ENCODE measurements at regions not wholly inside any gene's neighbourhood (a gene's known extent, or its start where the extent isn't known, plus 50 kb on each side); places are given as distances from the start of the nearest gene placed in this dataset.

DNA sequence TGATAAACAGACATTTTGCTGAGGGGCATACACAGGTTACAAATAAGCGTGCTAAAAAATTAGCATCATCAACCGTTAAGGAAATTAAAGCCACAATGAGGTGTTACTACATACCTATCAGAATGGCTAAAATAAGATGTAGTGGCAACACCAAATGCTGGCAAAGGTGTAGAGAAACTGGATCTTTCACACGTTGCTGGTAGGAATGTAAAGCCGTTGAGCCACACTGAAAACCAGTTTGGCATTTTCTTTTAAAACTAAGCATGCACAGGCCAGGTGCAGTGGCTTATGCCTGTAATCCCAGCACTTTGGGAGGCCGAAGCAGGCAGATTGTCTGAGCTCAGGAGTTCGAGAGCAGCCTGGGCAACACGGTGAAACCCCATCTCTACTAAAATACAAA is 67.0 kb upstream of the SYK start:
- Histone ChIP-seq H3K27me3 (ENCODE audit: insufficient read depth, low read depth) (no peaks in the 10 kb centered on the region), H3K9me3 (ENCODE audit: insufficient read depth, low read depth) (peaks cover 2% of the 10 kb centered on the region), H3K4me1 (replicated peaks; ENCODE audit: insufficient read depth) (no peaks in the 10 kb centered on the region), H3F3A (ENCODE audit: insufficient read depth, low read depth) (no peaks in the 10 kb centered on the region), H3K79me2 (ENCODE audit: low read depth) (no peaks in the 10 kb centered on the region), H3K4me2 (no peak overlapping the region), H3K27ac (no peak overlapping the region), H4K20me1 (ENCODE audit: insufficient read depth) (no peaks in the 10 kb centered on the region), H3K4me3 (no peak overlapping the region), H2AFZ (no peak overlapping the region), H3K9me2 (ENCODE audit: insufficient read depth) (no peaks in the 10 kb centered on the region), H3K36me3 (ENCODE audit: low read depth) (no peaks in the 10 kb centered on the region)
- intact Hi-C loops (cut with micrococcal nuclease; ENCODE audit: unreplicated experiment) = no loop called here
- ChIA-PET CTCF (no interaction called here), POLR2A (ENCODE audit: unreplicated experiment) (no interaction called here)
- TF ChIP-seq EZH2 (IDR thresholded peaks at IDR 0.05; ENCODE audit: low read depth) = no peak
- TF ChIP-seq, protein P1, sequence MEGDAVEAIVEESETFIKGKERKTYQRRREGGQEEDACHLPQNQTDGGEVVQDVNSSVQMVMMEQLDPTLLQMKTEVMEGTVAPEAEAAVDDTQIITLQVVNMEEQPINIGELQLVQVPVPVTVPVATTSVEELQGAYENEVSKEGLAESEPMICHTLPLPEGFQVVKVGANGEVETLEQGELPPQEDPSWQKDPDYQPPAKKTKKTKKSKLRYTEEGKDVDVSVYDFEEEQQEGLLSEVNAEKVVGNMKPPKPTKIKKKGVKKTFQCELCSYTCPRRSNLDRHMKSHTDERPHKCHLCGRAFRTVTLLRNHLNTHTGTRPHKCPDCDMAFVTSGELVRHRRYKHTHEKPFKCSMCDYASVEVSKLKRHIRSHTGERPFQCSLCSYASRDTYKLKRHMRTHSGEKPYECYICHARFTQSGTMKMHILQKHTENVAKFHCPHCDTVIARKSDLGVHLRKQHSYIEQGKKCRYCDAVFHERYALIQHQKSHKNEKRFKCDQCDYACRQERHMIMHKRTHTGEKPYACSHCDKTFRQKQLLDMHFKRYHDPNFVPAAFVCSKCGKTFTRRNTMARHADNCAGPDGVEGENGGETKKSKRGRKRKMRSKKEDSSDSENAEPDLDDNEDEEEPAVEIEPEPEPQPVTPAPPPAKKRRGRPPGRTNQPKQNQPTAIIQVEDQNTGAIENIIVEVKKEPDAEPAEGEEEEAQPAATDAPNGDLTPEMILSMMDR (conservative IDR thresholded peaks at IDR 0.05) = no peak
- DNase-seq = no peak
- BruUV-seq (replicated peaks) = no TSS peak

DNA sequence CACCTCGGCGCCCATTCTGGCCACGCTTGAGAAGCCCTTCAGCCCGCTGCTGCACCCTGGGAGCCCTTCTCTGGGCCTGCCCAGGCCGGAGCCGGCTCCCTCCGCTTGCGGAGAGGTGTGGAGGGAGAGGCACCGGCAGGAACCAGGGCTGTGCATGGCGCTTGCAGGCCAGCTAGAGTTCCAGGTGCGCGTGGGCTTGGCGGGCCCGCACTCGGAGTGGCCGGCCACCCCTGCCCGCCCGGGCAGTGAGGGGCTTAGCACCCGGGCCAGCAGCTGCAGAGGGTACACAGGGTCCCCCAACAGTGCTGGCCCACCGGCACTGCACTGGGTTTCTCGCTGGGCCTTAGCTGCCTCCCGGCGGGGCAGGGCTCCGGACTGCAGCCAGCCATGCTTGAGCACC is 72.3 kb upstream of the SYK start:
- TF ChIP-seq EZH2 (IDR thresholded peaks at IDR 0.05; ENCODE audit: low read depth) = no peak
- TF ChIP-seq, protein P1 (conservative IDR thresholded peaks at IDR 0.05) = no peak

DNA sequence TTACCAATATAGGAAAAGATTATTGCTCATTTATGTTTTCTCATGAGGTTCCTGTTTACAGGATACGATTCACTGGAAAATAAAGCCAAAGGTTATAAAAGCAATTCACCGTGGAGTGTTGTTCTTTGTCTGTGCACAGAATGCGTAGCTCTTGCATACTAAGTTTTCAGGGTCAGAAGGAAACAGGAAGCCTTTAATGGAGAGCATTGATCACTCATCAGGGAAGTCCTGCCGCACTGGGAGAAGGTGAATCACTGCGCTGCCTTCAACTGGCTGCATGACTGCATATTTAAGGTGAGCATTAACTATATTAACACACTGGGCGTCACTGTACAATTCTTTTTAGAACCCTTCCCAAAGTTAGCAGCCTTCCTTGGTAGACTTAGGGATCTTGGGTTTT is 74.1 kb upstream of the SYK start:
- TF ChIP-seq, protein P1 (conservative IDR thresholded peaks at IDR 0.05) = no peak
- no peak for TF ChIP-seq EZH2 (IDR thresholded peaks at IDR 0.05; ENCODE audit: low read depth)
- POLR2A ChIA-PET (ENCODE audit: unreplicated experiment) = no interaction called here
- Histone ChIP-seq H3K36me3 (ENCODE audit: low read depth) (no peaks in the 10 kb centered on the region), H3K9me3 (ENCODE audit: insufficient read depth, low read depth) (no peaks in the 10 kb centered on the region), H4K20me1 (ENCODE audit: insufficient read depth) (no peaks in the 10 kb centered on the region), H3K4me1 (replicated peaks; ENCODE audit: insufficient read depth) (no peaks in the 10 kb centered on the region), H3K79me2 (ENCODE audit: low read depth) (no peaks in the 10 kb centered on the region), H2AFZ (no peak overlapping the region), H3F3A (ENCODE audit: insufficient read depth, low read depth) (no peaks in the 10 kb centered on the region), H3K9me2 (ENCODE audit: insufficient read depth) (no peaks in the 10 kb centered on the region), H3K27ac (no peak overlapping the region), H3K27me3 (ENCODE audit: insufficient read depth, low read depth) (no peaks in the 10 kb centered on the region), H3K4me3 (no peak overlapping the region), H3K4me2 (no peak overlapping the region)
- intact Hi-C loops (cut with micrococcal nuclease; ENCODE audit: unreplicated experiment) = no loop called here
- CTCF ChIA-PET = no interaction called here
- no TSS peak for BruUV-seq (replicated peaks)
- DNase-seq = no peak

More for the DNA sequence above, 72.3 kb upstream of the SYK start:
- intact Hi-C loops (cut with micrococcal nuclease; ENCODE audit: unreplicated experiment) = no loop called here
- Histone ChIP-seq H3K4me1 (replicated peaks; ENCODE audit: insufficient read depth) (no peaks in the 10 kb centered on the region), H3F3A (ENCODE audit: insufficient read depth, low read depth) (no peaks in the 10 kb centered on the region), H3K9me2 (ENCODE audit: insufficient read depth) (no peaks in the 10 kb centered on the region), H3K4me3 (no peak overlapping the region), H3K79me2 (ENCODE audit: low read depth) (no peaks in the 10 kb centered on the region), H3K4me2 (no peak overlapping the region), H2AFZ (no peak overlapping the region), H3K9me3 (ENCODE audit: insufficient read depth, low read depth) (no peaks in the 10 kb centered on the region), H4K20me1 (ENCODE audit: insufficient read depth) (no peaks in the 10 kb centered on the region), H3K27ac (no peak overlapping the region), H3K36me3 (ENCODE audit: low read depth) (no peaks in the 10 kb centered on the region), H3K27me3 (ENCODE audit: insufficient read depth, low read depth) (no peaks in the 10 kb centered on the region)
- no peak for DNase-seq
- ChIA-PET CTCF (no interaction called here), POLR2A (ENCODE audit: unreplicated experiment) (no interaction called here)
- no TSS peak for BruUV-seq (replicated peaks)
